ENCODE measurements at regions not wholly inside any gene's neighbourhood (a gene's known extent, or its start where the extent isn't known, plus 50 kb on each side); places are given as distances from the start of the nearest gene placed in this dataset.

GRCh38 chr4:60743654-60744053 lies 456.5 kb upstream of the ADGRL3 start:
- Histone ChIP-seq H3K4me3 (ENCODE audit: low read depth, low read length, poor library complexity, severe bottlenecking) (no peak overlapping the region), H3K36me3 (ENCODE audit: insufficient read depth, low read length, poor library complexity, severe bottlenecking) (no peaks in the 10 kb centered on the region), H3K27ac (ENCODE audit: low read depth, low read length, poor library complexity, severe bottlenecking) (no peak overlapping the region), H3K4me1 (ENCODE audit: insufficient read depth, low read length, poor library complexity, severe bottlenecking) (no peaks in the 10 kb centered on the region), H3K27me3 (replicated peaks; ENCODE audit: insufficient read depth, low read depth, low read length, poor library complexity) (no peaks in the 10 kb centered on the region), H3K9me3 (ENCODE audit: low read depth, low read length, poor library complexity, severe bottlenecking) (no peaks in the 10 kb centered on the region)
- ChIA-PET CTCF (no interaction called here), POLR2A (ENCODE audit: low non-redundant PET) (no interaction called here)
- TF ChIP-seq CTCF (conservative IDR thresholded peaks at IDR 0.05; ENCODE audit: low read depth, low read length) (no peak), EZH2 (IDR thresholded peaks at IDR 0.05; ENCODE audit: borderline replicate concordance, low read depth, low read length, poor library complexity, severe bottlenecking) (no peak)
- DNase-seq (ENCODE audit: low spot score): no peak
- BruUV-seq (replicated peaks): no TSS peak
- intact Hi-C loops (cut with micrococcal nuclease; ENCODE audit: unreplicated experiment): no loop called here

GRCh38 chr4:60744767-60745166 lies 455.4 kb upstream of the ADGRL3 start:
- ChIA-PET POLR2A (ENCODE audit: low non-redundant PET) (no interaction called here), CTCF (no interaction called here)
- H3K36me3 ChIP-seq (ENCODE audit: insufficient read depth, low read length, poor library complexity, severe bottlenecking): no peaks in the 10 kb centered on the region
- TF ChIP-seq CTCF (conservative IDR thresholded peaks at IDR 0.05; ENCODE audit: low read depth, low read length) (no peak), EZH2 (IDR thresholded peaks at IDR 0.05; ENCODE audit: borderline replicate concordance, low read depth, low read length, poor library complexity, severe bottlenecking) (no peak)
- no peaks in the 10 kb centered on the region for H3K4me1 ChIP-seq (ENCODE audit: insufficient read depth, low read length, poor library complexity, severe bottlenecking)
- H3K9me3 ChIP-seq (ENCODE audit: low read depth, low read length, poor library complexity, severe bottlenecking): no peaks in the 10 kb centered on the region
- no peak for DNase-seq (ENCODE audit: low spot score)
- no peak overlapping the region for H3K4me3 ChIP-seq (ENCODE audit: low read depth, low read length, poor library complexity, severe bottlenecking)
- no peaks in the 10 kb centered on the region for H3K27me3 ChIP-seq (replicated peaks; ENCODE audit: insufficient read depth, low read depth, low read length, poor library complexity)
- intact Hi-C loops (cut with micrococcal nuclease; ENCODE audit: unreplicated experiment): no loop called here
- BruUV-seq (replicated peaks): no TSS peak
- H3K27ac ChIP-seq (ENCODE audit: low read depth, low read length, poor library complexity, severe bottlenecking): no peak overlapping the region

GRCh38 chr4:60745800-60746571 lies 454.1 kb upstream of the ADGRL3 start:
- Histone ChIP-seq H3K4me1 (ENCODE audit: insufficient read depth, low read length, poor library complexity, severe bottlenecking) (no peaks in the 10 kb centered on the region), H3K9me3 (ENCODE audit: low read depth, low read length, poor library complexity, severe bottlenecking) (no peaks in the 10 kb centered on the region), H3K4me3 (ENCODE audit: low read depth, low read length, poor library complexity, severe bottlenecking) (no peak overlapping the region), H3K27me3 (replicated peaks; ENCODE audit: insufficient read depth, low read depth, low read length, poor library complexity) (no peaks in the 10 kb centered on the region), H3K36me3 (ENCODE audit: insufficient read depth, low read length, poor library complexity, severe bottlenecking) (no peaks in the 10 kb centered on the region), H3K27ac (ENCODE audit: low read depth, low read length, poor library complexity, severe bottlenecking) (no peak overlapping the region)
- intact Hi-C loops (cut with micrococcal nuclease; ENCODE audit: unreplicated experiment): no loop called here
- ChIA-PET CTCF (no interaction called here), POLR2A (ENCODE audit: low non-redundant PET) (no interaction called here)
- BruUV-seq (replicated peaks): no TSS peak
- DNase-seq (ENCODE audit: low spot score): no peak
- TF ChIP-seq EZH2 (IDR thresholded peaks at IDR 0.05; ENCODE audit: borderline replicate concordance, low read depth, low read length, poor library complexity, severe bottlenecking): no peak
- no peak for TF ChIP-seq CTCF (conservative IDR thresholded peaks at IDR 0.05; ENCODE audit: low read depth, low read length)
